A673 (cell line): ENCODE measurements at regions not wholly inside any gene's neighbourhood (a gene's known extent, or its start where the extent isn't known, plus 50 kb on each side); places are given as distances from the start of the nearest gene placed in this dataset.

Source experiments
- CTCF ChIP-seq: fragments of 300-800, 200-600 bp; sonication (generic); conservative IDR thresholded peaks from 2 replicates; pipeline ENCODE4 v1.5.1; 2017; ENCODE audit warnings: low read depth, mild to moderate bottlenecking, antibody characterized with exemption, low read length, moderate library complexity, mixed read lengths
- EZH2 ChIP-seq: fragments of 200-600 bp; sonication (generic); IDR thresholded peaks from 2 replicates; pipeline ENCODE4 v1.6.1; 2017; ENCODE audit warnings: borderline replicate concordance, low read depth, mild to moderate bottlenecking, mixed read lengths, antibody characterized with exemption, low read length; ENCODE audit not compliant: poor library complexity, severe bottlenecking

- no peak for TF ChIP-seq CTCF
- TF ChIP-seq EZH2, result no peak
Observed at GRCh38 chr13:106159295-106160195, 375.9 kb downstream of the EFNB2 start.
